22Rv1 (cell line): ENCODE measurements at regions not wholly inside any gene's neighbourhood (a gene's known extent, or its start where the extent isn't known, plus 50 kb on each side); places are given as distances from the start of the nearest gene placed in this dataset.

Experiments
- H3K27ac ChIP-seq: fragments of 450-650 bp; 2 replicates; pipeline ENCODE4 v1.5.1; 2017
- ZFX ChIP-seq: fragments of 450-650 bp; IDR thresholded peaks from 2 replicates; pipeline ENCODE4 v1.6.1; 2017; ENCODE audit warnings: antibody characterized with exemption, borderline replicate concordance
- TF ChIP-seq, protein P1 (sequence below): fragments of 450-650 bp; IDR thresholded peaks from 2 replicates; pipeline ENCODE4 v1.5.1; 2017; ENCODE audit warnings: mild to moderate bottlenecking

DNA sequence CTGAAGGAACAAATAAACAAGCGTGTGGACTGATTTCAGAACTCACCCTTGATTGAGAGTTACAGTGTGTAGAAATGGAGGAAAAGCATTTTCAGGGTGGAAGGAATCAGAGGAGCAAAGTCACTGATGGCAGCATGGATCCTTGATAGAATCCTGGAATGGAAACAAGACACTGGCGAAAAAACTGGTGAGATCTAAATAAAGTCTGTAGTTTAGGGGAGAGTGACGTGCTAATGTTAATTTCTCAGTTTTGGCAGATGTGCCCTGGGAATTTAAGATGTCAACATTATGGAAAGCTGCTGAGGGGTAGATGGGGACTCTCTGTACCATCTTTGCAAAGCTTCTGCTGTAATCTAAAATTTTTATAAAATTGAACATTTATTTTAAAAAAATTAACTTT, 378.0 kb downstream of the UQCRFS1 start:
- TF ChIP-seq ZFX = no peak
- TF ChIP-seq, protein P1, sequence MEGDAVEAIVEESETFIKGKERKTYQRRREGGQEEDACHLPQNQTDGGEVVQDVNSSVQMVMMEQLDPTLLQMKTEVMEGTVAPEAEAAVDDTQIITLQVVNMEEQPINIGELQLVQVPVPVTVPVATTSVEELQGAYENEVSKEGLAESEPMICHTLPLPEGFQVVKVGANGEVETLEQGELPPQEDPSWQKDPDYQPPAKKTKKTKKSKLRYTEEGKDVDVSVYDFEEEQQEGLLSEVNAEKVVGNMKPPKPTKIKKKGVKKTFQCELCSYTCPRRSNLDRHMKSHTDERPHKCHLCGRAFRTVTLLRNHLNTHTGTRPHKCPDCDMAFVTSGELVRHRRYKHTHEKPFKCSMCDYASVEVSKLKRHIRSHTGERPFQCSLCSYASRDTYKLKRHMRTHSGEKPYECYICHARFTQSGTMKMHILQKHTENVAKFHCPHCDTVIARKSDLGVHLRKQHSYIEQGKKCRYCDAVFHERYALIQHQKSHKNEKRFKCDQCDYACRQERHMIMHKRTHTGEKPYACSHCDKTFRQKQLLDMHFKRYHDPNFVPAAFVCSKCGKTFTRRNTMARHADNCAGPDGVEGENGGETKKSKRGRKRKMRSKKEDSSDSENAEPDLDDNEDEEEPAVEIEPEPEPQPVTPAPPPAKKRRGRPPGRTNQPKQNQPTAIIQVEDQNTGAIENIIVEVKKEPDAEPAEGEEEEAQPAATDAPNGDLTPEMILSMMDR = no peak
- H3K27ac ChIP-seq = no peak overlapping the region

DNA sequence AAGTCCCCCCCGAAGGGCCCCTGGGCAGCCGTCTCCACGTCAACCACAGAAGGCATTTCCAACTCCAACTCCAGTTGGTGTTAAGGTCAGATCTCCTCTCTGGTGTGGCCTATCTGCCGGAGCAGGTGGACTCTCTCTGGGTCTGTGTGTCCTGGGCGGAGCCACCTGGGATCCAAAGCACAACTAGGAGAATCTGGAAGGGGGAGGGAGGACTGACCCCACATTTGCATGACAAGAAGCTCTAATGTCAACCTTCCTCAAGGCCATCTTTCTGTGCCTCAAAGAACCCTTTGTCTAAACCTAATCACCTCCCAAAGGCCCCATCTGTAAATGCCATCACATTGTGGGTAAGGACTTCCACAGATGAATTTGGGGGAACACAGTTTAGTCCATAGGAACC, 381.5 kb downstream of the UQCRFS1 start:
- TF ChIP-seq ZFX = no peak
- no peak overlapping the region for H3K27ac ChIP-seq

DNA sequence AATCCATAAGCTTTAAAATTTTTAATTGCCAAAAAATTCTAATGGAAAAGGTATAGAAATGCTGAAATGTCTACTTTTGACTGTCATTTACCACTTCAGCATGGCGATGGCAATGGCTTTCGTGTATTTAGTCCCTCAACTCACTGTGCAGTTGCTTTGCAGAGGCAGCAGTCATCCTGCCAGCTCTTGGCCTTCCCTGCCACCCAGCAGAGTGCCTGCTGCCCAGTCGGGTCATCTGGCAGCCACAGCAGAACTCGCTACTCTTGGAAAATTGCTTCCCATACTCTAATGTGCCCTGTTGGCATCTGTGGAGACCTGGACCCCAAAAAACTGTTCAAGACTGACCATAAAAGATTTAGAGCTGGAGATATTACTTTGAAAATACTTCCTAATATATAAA, 383.2 kb downstream of the UQCRFS1 start:
- TF ChIP-seq ZFX = no peak
- TF ChIP-seq, protein P1 = no peak

DNA sequence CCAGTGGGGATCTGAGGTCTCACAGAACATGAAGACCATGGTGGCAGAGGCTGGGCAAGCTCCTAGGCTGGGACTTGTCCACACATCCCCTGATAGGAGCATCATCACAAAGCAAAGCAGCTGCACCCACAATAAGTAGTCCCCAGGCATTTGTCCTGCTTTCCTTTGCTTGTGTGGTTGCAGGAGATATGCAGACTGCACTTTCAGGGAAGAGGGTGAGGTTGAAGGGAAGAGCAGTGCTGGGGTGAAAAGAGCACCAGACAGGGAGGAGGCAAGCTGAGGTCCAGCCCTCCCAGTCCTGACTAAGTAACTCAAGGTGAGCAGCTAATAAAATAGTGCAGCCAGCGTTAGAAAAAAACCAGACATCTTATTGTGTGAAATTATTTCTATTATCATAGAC, 383.6 kb downstream of the UQCRFS1 start:
- TF ChIP-seq ZFX = no peak
- TF ChIP-seq, protein P1 = no peak
- no peak overlapping the region for H3K27ac ChIP-seq

More for the DNA sequence above, 383.2 kb downstream of the UQCRFS1 start:
- H3K27ac ChIP-seq = no peak overlapping the region

DNA sequence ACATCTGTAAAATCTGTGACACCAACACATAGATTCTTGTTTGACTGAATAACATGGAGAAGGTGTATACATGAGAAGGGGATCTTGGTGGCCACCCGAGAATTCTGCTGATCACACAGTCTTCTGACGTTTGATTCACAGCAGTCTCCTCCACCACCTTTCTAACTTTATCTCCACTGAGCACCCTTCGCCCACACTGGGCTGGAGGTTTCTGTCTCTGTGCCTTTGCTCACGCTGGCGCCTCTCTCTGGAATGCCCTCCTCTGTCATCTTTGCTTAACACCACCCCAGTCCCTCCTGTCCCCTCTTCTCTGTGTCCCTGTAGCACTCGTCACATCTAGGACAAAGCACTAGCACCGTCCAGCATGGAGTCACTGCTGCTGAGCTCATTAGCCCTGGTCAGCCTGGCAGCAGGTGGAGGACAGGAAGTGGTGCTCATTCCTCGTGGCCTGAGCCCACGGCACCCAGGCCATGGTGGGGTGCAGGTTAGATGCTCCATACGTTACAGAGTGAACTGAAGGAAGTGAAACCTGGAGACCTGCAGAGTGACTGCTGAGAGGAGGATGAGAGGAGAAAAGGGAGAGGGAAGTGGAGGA, 384.6 kb downstream of the UQCRFS1 start:
- no peak overlapping the region for H3K27ac ChIP-seq
- TF ChIP-seq, protein P1 = no peak
- no peak for TF ChIP-seq ZFX

DNA sequence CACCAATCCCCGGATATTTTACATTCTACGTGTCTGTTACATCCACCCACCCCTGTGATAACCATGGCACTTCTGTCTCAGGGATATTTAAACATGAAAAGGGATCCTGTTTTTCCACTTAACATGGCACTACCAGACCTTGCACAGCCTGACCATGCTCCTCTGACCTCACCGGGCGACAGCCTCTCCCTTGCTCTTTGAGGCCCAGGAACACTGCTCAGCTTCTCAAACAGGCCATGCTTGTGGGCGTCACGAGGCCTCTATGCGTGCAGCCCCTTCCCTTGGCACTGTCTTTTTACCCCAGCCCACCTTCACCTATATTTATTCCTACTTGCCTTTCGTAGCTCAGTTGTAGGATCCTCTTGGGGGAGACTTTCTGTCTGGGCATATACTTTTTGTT, 385.6 kb downstream of the UQCRFS1 start:
- H3K27ac ChIP-seq = no peak overlapping the region
- TF ChIP-seq, protein P1 = no peak
- TF ChIP-seq ZFX = no peak

DNA sequence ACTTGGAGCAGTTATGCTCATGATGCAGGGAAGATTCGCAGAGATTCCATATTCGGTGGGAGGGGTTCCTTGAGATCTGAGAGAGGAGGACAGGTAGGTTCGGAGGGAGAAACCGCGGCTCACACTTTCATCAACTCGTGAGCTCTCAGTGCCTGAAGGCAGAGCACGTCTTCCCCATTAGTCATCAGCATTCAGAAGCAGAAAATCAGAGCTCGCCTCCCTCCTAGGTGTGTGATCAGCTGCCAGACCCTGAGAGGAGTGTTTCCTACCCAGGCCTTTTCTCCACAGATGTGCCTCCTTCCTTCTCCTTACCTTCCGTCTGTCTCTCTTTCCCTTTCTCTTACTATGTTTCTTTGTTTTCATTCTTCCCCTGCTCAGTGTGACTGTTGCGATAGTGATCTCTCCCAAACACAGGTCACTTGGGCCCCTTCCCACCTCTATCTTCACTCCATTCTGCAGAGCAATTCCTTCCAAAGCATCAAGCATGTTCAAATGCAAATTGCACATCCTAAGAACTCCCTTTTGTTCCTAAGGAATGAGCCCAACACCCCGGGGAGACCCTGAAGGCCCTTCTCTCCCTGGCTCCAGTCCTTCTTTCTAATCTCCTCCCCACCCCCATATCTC, 389.5 kb downstream of the UQCRFS1 start:
- TF ChIP-seq, protein P1 = no peak
- no peak for TF ChIP-seq ZFX
- no peak overlapping the region for H3K27ac ChIP-seq
